GM21447 (cell line): ENCODE measurements at regions not wholly inside any gene's neighbourhood (a gene's known extent, or its start where the extent isn't known, plus 50 kb on each side); places are given as distances from the start of the nearest gene placed in this dataset.
"Not testable (repeated sequence)": the region's sequence is repeated elsewhere in the genome, so short reads cannot be mapped to it uniquely, and the experiment has no call there.

Experiments used
- ATAC-seq: cut with Tn5 transposase; IDR thresholded peaks from one replicate; pipeline ENCODE4 v1.9.1; 2021; ENCODE audit not compliant: unreplicated experiment

GRCh38 chr7:112668561-112668960, 121.6 kb downstream of the TMEM168 start:
- no peak for ATAC-seq

GRCh38 chr7:112669306-112669705, 120.9 kb downstream of the TMEM168 start:
- no peak for ATAC-seq

GRCh38 chr7:112670193-112670592, 120.0 kb downstream of the TMEM168 start:
- ATAC-seq = no peak

- no peak for ATAC-seq
Observed at GRCh38 chr7:112678626-112679025, 111.6 kb downstream of the TMEM168 start.

GRCh38 chr7:112689466-112690177, 100.6 kb downstream of the TMEM168 start:
- not testable (repeated sequence) for ATAC-seq

GRCh38 chr7:112692333-112692732, 97.9 kb downstream of the TMEM168 start:
- ATAC-seq = no peak

- not testable (repeated sequence) for ATAC-seq
Observed at GRCh38 chr7:112697211-112697610, 93.0 kb downstream of the TMEM168 start.

GRCh38 chr7:112699725-112700513, 90.3 kb downstream of the TMEM168 start:
- ATAC-seq = no peak

GRCh38 chr7:112701456-112701855, 88.7 kb downstream of the TMEM168 start:
- ATAC-seq = no peak

- ATAC-seq = no peak
Observed at GRCh38 chr7:112707655-112708054, 82.5 kb downstream of the TMEM168 start.

GRCh38 chr7:112708236-112708635, 82.0 kb downstream of the TMEM168 start:
- no peak for ATAC-seq
